ENCODE measurements at regions not wholly inside any gene's neighbourhood (a gene's known extent, or its start where the extent isn't known, plus 50 kb on each side); places are given as distances from the start of the nearest gene placed in this dataset.

- no peak for DNase-seq
These were observed 534.7 kb downstream of the KLF12 start for GRCh38 chr13:73599232-73600128.

- DNase-seq = no peak
These were observed 536.0 kb downstream of the KLF12 start for GRCh38 chr13:73598020-73598712.

GRCh38 chr13:73596382-73596781 lies 537.6 kb downstream of the KLF5 start:
- DNase-seq = no peak

GRCh38 chr13:73593199-73593765 lies 534.5 kb downstream of the KLF5 start:
- DNase-seq = no peak

- no peak for DNase-seq
These were observed 533.1 kb downstream of the KLF5 start for GRCh38 chr13:73591861-73592260.

GRCh38 chr13:73590795-73591194 lies 532.0 kb downstream of the KLF5 start:
- no peak for DNase-seq

GRCh38 chr13:73585236-73585635 lies 526.4 kb downstream of the KLF5 start:
- DNase-seq = no peak

GRCh38 chr13:73583331-73583730 lies 524.5 kb downstream of the KLF5 start:
- DNase-seq = no peak

- no peak for DNase-seq
These were observed 521.9 kb downstream of the KLF5 start for GRCh38 chr13:73580513-73581267.

GRCh38 chr13:73579574-73580274 lies 520.9 kb downstream of the KLF5 start:
- no peak for DNase-seq

GRCh38 chr13:73578251-73578875 lies 519.6 kb downstream of the KLF5 start:
- DNase-seq = no peak

- no peak for DNase-seq
These were observed 517.5 kb downstream of the KLF5 start for GRCh38 chr13:73576291-73576690.

GRCh38 chr13:73572824-73573223 lies 514.0 kb downstream of the KLF5 start:
- DNase-seq = no peak

GRCh38 chr13:73571376-73571775 lies 512.6 kb downstream of the KLF5 start:
- DNase-seq = no peak

- no peak for DNase-seq
These were observed 498.1 kb downstream of the KLF5 start for GRCh38 chr13:73556902-73557301.

- no peak for DNase-seq
These were observed 497.3 kb downstream of the KLF5 start for GRCh38 chr13:73556128-73556527.

- no peak for DNase-seq
These were observed 492.9 kb downstream of the KLF5 start for GRCh38 chr13:73551736-73552135.

GRCh38 chr13:73549717-73550116 lies 490.9 kb downstream of the KLF5 start:
- DNase-seq = no peak

- no peak for DNase-seq
These were observed 489.6 kb downstream of the KLF5 start for GRCh38 chr13:73548449-73548848.

- DNase-seq = no peak
These were observed 488.4 kb downstream of the KLF5 start for GRCh38 chr13:73547239-73547638.

GRCh38 chr13:73544175-73544574 lies 485.4 kb downstream of the KLF5 start:
- no peak for DNase-seq

GRCh38 chr13:73542446-73542845 lies 483.6 kb downstream of the KLF5 start:
- DNase-seq = no peak
